NOMO-1 treated with DMSO at 0.1 percent for 48 hours (cell line): ENCODE measurements at regions not wholly inside any gene's neighbourhood (a gene's known extent, or its start where the extent isn't known, plus 50 kb on each side); places are given as distances from the start of the nearest gene placed in this dataset.
"Not testable (repeated sequence)": the region's sequence is repeated elsewhere in the genome, so short reads cannot be mapped to it uniquely, and the experiment has no call there.

ENCODE experiments used
- DNase-seq: peaks from one replicate; lab custom pipeline; 2025; ENCODE audit not compliant: unreplicated experiment; lab: John Stamatoyannopoulos, UW

DNA sequence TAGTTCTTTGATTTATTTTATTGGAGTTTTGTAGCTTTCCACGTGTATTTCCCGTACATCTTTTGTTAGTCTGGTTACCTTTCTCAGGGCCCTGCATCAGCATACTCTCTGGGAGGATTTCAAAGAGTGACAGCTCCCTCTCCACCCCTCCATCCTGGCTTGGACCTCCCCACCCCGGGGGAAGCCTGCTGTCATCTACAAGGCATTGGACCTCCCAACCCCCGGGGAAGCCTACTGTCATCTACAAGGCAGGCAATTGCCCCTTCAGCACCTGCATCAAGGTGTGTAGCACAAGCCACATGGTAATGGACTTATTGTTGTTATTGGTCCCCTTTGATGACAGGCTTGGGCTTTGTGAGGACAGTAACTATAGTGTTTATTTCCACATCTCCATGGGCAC lies 390.1 kb downstream of the TCERG1L start:
- no peak for DNase-seq

DNA sequence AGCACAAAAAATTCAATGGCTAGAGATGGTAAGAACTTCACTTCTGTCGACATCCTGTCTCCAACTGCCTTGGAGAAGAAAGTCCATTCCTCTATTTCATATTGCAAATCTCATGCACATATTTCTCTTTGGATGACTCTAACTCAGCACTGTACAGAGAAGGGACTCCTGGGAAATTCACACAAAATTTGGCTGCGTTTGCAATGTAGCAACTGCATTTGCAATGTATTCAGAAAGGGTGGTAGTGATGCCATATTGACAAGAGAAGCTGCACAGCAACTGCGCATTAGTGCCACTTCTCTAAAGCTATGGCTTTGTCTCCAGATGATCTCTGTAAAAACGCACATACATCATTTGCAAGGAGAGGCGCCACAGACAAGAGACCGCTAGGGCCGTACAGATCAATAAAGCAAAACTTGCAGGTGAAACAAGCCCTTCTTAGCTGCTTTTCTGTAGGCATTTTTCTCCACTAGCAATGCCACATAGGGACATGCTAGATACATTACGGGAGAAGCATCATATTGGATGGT lies 389.5 kb downstream of the TCERG1L start:
- no peak for DNase-seq

DNA sequence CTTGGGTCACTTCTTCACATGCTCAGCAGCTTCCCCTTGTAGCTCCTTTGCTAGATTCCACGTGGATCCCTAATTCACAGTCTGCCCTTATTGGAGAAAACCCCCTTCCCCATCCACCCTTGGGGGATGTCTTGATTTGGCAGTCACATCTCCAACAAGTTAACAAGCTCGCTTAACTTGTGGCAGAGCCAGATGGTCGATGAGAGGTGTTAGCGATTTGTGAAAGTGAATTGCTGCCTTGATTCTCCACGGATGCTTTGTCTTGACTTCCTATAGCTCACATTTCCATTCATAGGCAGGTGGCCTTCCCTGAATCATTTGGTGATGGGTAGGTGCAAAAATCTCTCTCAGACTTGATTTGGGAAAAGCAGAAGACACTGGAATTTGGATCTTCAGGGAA lies 387.9 kb downstream of the TCERG1L start:
- no peak for DNase-seq

DNA sequence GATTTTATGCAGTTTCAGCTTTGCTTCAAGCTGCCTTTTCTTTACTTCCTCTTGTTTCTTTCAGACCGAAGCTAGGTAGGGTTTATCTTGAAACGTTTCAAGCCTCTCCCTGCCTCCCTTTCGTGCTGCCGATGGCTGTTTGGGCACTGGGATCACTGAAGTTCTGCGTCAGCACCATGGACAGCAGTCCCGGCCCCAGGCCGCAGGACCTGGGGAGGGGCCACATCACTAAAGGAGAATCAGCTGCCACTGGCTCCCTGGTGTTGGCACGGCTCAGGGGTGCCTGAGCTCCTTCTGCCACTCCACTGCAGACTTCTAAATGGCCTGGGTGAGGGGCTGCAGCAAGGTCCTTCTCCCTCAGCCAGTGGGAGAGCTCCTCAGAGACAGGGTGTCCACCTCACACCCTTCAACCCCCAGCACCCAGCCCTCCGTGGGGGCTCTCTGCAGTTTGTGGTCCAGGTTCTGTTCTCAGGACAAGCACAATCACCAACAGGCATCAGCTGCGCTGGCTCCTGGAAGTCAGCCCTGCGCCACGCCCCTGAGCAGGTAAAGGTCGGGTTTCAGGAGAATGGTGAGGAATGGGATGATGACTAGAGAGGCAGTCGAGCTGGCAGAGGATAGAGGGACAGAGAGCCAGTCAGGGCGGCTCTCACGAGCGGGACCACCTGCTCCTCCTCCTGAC lies 387.2 kb downstream of the TCERG1L start:
- no peak for DNase-seq

DNA sequence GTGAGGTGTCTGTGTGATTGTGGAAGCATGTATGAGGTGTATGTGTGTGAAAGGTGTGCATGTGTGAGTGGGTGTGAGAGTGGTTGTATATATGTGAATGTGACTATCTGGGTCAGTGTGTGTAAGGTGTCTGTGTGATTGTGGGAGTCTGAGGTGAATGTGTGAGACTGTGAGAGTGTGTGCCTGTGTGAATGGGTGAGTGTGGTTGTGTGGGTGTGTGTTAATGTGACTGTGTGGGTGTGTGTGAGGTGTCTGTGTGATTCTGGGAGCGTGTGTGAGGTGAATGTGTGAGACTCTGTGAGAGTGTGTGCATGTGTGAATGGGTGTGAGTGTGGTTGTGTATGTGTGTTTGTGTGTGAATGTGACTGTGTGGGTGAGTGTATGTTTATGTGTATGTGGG lies 385.1 kb downstream of the TCERG1L start:
- no peak for DNase-seq

DNA sequence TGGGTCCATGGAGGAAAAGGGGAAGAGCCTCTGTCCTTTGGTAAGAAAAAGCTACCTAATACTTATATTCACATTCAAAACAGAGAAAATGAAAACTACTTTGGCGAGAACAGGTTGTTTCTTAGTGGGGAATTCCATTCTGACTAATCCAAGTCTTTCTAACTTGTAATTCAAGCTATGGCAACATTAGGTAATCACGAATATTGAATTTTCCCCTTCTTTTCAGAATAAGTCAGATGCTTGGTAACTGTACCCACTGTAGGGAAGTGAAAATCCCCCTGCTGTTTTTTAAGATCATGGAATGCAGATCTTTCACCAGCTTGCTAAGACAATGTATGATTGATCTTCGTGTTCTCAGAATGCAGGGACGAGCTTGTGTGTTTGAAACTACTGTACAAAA lies 384.4 kb downstream of the TCERG1L start:
- DNase-seq: no peak

DNA sequence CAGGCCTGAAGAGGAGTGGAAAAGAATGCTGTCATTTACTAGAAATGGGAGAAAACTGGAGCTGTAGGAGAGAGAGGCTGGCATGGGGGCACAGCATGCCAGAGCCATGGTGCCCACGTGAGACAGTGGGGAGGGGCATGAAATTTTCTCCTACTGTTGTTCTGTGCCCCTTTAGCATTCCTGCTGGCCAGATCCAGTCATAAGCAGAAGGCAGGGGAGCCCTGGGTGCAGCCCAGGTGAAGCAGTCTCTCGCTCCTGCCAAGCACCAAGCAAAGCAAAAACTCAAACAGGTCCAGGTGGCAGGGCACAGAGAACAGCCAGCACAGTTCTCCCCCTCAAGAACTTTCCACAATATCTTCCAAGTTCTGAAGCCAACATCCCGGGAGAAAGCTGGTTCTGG lies 383.2 kb downstream of the TCERG1L start:
- no peak for DNase-seq

DNA sequence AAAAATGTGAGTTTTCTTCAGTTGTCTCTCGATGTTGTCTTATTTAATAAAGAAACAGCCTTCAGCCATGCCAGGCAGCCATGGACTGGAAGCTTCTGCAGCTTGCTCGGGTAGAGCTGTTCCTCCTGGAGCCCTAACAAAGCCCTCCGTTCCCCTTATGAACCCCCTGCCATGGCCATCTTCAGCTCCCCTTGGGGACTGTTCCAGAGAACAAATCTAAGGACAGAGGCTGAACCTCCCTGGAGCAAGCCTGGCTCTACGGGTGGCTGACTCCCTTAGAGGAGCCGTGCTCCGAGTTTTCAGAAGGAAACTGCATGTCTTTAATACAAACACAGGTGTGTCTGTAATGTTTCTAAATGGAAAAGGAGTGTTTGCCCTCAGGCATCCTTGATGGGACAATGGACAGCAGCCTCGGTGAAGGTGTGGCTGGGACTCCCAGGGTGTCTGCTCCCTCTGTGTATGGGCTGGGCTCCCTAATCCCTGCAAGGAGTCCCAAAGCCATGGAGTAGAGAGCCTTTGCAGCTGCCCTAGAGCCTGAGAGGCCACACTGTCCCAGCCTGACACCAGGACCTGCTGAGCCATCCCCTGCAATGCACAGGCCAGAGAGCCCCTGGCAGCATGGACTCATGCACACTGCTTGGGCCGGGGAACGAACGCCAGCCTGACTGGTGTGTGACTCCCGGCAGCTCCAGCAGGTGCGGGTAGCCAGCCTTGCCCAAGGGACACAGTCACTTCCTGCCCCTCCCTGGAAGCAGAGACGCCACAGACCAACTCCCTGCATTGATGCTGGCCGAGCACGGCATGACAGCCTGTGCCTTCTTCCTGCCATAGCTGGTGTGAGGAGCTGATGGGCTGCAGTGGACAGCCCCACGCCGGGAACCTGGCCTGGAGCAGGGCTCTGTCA lies 381.8 kb downstream of the TCERG1L start:
- no peak for DNase-seq

DNA sequence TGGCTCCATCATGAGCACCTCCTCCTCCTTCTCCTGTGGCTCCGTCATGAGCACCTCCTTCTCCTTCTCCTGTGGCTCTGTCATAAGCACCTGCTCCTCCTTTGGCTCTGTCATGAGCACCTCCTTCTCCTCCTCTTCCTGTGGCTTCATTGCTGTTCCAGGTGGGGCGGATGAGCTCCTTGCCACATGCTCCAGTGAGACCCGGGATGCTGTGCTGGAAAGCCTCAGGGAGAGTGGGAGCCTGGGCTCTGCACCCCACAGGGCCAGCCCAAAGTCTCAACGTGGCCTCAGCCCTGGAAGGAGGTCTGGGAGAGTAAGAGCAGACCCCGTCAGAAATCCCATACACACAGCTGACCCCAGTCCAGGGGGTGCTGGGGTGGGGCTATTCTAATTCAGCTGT lies 380.7 kb downstream of the TCERG1L start:
- DNase-seq: no peak

DNA sequence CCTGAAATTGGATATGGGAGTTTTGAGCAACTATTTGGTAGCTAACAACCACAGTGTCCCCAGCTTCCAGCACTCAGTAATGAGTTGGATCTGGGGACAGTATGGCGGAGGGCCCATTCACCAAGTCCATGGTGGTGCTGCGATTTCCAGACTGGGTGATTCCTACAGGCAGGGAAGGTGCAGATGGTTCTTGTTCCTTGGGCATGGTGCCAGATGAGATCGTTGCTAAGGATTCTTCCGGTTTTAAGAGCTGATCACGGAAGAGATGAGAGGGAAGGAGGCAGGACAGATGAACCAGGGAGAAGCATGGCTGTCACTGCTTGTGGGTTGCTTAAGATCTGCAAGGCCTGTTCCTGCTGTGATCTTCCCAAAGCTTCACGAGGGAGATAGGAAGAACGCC lies 380.3 kb downstream of the TCERG1L start:
- no peak for DNase-seq

DNA sequence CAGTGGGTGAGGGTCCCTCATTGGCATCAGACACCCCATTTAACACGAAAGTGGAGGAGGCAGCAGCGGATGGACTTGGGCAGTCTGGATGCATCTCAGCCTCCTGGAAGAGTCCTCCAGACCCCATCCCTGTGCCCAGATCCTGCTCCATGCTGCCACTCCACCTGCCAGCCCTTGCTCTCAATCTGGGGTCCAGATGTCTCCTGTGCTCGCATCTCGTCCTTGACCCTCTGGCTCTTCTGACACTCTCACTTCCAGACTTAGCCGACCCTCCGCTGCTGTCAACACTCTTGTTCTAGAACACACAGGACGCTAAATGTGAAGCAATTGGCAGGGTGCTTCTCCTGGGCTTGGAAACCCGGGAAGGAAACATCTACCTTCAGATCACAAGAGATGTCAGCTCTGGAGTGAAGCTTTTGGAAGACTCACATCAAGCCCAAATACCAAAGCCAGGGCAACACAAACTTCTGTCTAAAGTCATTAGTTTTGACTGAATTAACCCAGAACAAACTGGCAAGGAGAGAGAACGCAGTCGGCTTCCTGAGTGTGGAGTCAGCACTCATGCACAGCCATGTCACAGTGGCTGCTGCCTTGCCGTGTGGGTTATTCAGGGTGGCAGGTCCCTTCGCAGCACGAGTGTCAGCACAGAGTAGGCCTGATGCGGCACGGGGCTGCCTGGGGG lies 379.1 kb downstream of the TCERG1L start:
- no peak for DNase-seq

DNA sequence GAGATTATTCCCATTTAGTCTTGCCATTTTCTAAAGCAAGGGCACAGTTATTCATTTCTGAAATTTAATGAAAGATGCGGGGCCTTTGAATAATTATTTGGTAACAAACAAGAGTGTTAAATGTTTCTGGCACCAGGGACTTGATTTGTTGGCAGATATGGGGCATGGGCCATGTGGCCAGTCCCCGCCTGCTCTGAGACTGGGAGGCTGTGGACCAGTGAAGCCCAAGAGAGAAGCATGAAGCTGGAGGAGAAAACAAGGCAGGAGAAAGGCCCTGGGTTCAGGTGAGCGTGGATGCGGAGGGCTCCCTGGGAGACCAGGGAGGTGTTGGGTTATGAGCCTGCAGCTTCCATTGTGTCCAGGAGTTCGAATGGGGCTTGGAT lies 378.5 kb downstream of the TCERG1L start:
- DNase-seq: no peak

DNA sequence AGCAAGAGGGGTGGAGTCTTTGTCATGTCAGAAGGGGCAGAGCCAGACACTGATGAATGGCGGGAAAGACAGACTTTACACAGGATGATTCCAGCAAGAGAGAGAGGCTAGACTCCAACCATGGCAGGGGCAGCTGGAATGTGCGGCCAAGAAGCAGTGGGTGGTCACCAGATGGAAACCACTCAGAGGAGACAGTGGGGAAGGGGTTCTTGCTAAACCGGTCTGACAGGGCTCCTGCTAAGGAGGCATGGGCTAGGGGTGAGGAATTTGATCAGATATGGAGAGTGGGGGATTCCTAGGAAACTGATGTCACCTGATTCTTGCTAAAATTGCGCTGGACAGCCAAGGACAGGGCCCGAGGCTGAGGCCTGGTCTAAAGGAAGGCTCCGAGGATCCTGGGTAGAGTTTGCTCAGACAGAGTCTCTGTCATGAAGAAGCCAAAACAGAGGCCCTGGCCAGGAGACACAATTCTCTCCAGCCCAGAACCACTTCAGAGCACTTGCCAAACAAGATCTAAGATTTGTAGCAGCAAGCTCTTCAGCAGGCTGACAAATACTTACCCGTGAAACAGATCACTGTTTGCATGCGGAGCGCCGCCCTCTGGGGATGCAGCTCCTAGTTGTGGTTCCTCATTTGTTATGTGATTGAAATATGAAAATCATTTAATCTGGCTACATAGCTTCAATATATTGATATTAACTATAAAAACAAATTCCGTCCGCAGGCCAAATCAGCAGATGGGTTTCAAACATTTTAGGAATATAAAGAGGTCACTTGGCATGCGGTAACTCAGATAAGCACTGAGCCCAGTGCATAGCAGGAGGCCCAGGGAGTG lies 377.0 kb downstream of the TCERG1L start:
- DNase-seq: no peak

DNA sequence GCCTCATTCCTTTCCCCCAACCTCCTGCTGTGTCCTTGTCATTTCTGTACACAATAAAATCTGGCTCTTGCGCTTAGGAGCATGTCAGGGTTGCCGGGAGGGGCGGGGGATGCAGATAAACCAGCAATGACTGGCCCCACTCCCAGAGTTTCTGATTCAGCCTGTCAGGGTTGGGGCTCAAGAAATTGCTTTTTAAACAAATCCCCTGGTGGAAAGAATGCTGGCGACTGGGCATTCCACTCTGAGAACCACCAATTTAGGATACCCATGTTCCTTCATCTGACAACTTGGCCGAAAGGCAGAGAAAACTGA lies 376.4 kb downstream of the TCERG1L start:
- no peak for DNase-seq

DNA sequence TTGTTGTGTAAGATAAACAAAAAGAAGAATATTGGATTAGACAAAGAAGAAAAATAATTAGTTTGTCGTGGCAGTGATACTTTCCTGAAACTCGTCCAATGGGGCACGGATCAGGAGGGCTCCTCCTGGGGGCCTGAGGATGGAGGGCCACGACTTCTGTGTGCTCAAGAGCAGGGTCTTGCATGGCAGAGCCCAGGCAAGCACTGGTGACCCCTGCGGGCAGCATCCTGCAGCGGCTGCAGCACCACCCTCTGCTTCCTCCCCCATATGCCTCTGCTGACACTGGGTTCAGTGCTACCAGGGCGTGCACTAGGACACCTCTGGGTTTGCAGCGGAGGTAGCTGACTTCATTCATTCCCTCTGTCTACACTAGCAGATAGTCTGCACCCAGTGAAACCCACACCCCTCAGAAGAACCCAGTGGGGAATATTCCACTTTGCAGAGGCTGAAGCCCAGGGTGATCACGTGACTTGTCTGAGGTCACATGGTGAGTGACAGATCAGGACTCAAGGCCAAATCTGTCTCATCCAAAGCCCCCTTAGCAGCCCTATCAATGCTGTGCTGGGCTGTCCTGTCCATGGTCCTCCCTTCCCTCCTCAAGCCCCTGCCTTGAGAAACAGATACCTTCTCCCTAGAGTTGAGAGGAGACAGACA lies 375.5 kb downstream of the TCERG1L start:
- no peak for DNase-seq

DNA sequence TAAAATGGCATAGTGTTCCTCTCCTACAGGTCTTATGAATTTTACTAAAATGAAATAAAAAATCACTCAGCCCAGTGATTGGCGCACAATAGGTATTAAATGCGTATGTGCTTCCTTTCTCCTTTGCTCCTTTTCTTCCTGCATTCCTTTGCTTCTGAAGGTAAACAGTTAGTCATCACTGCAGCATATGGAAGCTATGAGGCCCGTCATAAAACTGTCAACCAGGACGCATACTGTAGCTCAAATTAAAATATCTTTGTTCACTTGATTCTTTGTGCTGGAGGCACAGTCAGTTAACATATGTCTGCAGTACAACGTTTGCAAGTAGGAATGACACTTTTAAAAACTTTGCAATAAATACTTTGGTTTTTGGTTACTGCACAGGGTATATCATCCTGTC lies 374.7 kb downstream of the TCERG1L start:
- no peak for DNase-seq

DNA sequence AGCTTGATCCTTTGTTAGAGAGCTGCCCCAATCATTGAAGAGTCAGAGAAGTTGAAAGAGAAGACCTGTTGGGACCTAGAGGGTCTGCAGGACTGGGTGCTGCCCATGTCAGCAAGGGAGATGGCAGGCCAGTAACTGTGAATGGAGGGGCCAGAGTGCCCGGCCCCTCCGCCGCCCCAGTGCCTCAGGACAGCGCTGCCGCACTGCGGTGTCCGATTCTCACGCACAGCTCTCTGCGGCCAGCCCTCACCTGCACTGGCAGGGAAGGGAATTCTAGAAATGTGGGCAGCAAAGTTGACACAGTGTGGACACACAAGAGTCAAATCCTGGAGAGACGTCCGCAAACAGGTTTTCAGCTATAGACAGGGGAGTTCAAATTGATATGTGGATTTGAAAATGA lies 373.5 kb downstream of the TCERG1L start:
- DNase-seq: no peak

DNA sequence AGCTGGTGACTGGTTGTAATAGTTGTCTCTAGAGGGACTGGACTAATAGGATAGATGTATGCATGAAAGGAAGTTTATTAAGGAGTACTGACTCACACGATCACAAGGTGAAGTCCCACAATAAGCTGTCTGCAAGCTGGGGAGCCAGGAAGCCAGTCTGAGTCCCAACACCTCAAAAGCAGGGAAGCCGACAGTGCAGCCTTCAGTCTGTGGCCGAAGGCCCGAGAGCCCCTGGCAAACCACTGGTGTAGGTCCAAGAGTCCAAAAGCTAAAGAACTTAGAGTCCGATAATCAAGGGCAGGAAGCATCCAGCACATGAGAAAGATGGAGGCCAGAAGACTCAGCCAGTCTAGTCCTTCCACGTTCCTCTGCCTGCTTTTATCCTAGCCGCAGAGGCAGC lies 372.6 kb downstream of the TCERG1L start:
- not testable (repeated sequence) for DNase-seq

DNA sequence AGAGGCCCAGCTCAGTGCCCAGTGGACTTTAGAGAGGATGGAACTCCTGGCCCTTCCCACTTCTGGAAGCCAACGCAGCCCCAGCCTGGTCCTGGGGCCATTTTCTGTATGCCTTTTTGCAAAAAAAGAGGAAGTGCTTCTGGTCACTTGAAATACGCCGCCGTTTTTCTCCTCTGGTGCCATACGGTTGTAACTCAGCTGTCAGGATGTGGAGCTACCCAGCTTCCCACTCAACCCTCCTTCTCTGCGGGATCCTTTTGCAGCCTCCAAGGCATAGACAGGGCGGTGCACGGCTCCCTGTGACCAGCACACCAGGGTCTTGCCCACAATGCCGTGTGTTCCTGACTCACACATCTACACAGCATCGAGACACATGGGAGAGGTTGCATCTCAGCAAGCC lies 369.6 kb downstream of the TCERG1L start:
- no peak for DNase-seq

DNA sequence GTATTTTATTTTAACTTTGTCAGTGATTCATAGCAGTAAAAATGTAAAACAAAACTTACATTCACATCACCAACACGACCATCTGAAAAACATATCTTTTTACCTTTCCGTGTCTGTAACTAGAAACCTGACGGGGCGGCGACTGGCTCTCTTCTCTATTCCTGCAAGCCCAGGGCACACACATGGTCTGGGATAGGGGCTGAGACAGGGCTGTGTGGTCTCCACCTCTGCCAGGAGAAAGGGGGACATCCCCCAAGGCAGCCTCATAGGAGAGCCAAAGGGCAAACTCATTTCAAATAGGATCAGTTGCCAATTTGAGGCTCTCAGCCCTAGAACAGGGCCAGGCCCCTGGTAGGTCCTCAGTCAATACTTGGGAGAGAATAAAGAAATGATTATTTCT lies 359.4 kb downstream of the TCERG1L start:
- DNase-seq: no peak
